Uterus (tissue), 3 donors: ENCODE measurements at regions not wholly inside any gene's neighbourhood (a gene's known extent, or its start where the extent isn't known, plus 50 kb on each side); places are given as distances from the start of the nearest gene placed in this dataset.

Experiments
- DNase-seq, 2 donors: peaks; one replicate each; pipeline ENCODE4 v3.0.0-alpha.2; 2019 to 2020
- H3K27ac ChIP-seq, 2 donors: fragments of 200-600 bp; sonication (generic); 1 replicate in 1 of 2; 2 replicates in 1 of 2; pipeline ENCODE4 v1.5.1; 2016 to 2018
- H3K27me3 ChIP-seq, 2 donors: fragments of 200-600 bp; sonication (generic); one replicate each; pipeline ENCODE4 v1.5.1; 2018 to 2019; ENCODE audit warnings: control low read depth in 1 of 2
- H3K36me3 ChIP-seq, 2 donors: fragments of 200-600 bp; sonication (generic); one replicate each; pipeline ENCODE4 v1.5.1; 2019; ENCODE audit warnings: control low read depth in 1 of 2
- H3K4me1 ChIP-seq, 2 donors: fragments of 200-600 bp; sonication (generic); one replicate each; pipeline ENCODE4 v1.5.1; 2018 to 2019; ENCODE audit warnings: control low read depth in 1 of 2
- H3K4me3 ChIP-seq, 2 donors: fragments of 200-600 bp; sonication (generic); 1 replicate in 1 of 2; 2 replicates in 1 of 2; pipeline ENCODE4 v1.5.1; 2018 to 2019; ENCODE audit warnings: mild to moderate bottlenecking in 1 of 2
- H3K9me3 ChIP-seq, 2 donors: fragments of 200-600 bp; sonication (generic); one replicate each; pipeline ENCODE4 v1.5.1; 2019; ENCODE audit warnings: control low read depth in 1 of 2
- POLR2A ChIP-seq, 2 donors: fragments of 450-650 bp; IDR thresholded peaks; one replicate each; pipeline ENCODE4 v1.6.1; 2016; ENCODE audit warnings: antibody characterized with exemption in 2 of 2, mild to moderate bottlenecking in 1 of 2, moderate library complexity in 1 of 2
- intact Hi-C: fragments of 100-400 bp; cut with DNase I; formaldehyde crosslinking; loops from one replicate; pipeline ENCODE4 v1.15.1; 2023; ENCODE audit warnings: low total_unique reads
- TF ChIP-seq, protein P1 (sequence below), 4 experiments: fragments of 200-600 bp in 2 of 4; fragments of 450-650 bp in 2 of 4; sonication (generic) in 2 of 4; IDR thresholded peaks; one replicate each; pipeline ENCODE4 v1.5.1; 2016 to 2019; ENCODE audit warnings: antibody characterized with exemption in 4 of 4, mild to moderate bottlenecking in 2 of 4, moderate library complexity in 1 of 4
- donor health status: DM: yes; HTN: yes; CAD: no.

- TF ChIP-seq, protein P1, sequence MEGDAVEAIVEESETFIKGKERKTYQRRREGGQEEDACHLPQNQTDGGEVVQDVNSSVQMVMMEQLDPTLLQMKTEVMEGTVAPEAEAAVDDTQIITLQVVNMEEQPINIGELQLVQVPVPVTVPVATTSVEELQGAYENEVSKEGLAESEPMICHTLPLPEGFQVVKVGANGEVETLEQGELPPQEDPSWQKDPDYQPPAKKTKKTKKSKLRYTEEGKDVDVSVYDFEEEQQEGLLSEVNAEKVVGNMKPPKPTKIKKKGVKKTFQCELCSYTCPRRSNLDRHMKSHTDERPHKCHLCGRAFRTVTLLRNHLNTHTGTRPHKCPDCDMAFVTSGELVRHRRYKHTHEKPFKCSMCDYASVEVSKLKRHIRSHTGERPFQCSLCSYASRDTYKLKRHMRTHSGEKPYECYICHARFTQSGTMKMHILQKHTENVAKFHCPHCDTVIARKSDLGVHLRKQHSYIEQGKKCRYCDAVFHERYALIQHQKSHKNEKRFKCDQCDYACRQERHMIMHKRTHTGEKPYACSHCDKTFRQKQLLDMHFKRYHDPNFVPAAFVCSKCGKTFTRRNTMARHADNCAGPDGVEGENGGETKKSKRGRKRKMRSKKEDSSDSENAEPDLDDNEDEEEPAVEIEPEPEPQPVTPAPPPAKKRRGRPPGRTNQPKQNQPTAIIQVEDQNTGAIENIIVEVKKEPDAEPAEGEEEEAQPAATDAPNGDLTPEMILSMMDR (IDR thresholded peaks at IDR 0.05): no peak
- TF ChIP-seq POLR2A (IDR thresholded peaks at IDR 0.05): no peak
- H3K27ac ChIP-seq: no peak overlapping the region
- no peak for DNase-seq
- intact Hi-C loops: no loop called here
- H3K9me3 ChIP-seq: no peaks in the 10 kb centered on the region
- no peaks in the 10 kb centered on the region for H3K4me1 ChIP-seq
- H3K27me3 ChIP-seq: no peaks in the 10 kb centered on the region
- no peaks in the 10 kb centered on the region for H3K36me3 ChIP-seq
- no peak overlapping the region for H3K4me3 ChIP-seq
These were observed 252.3 kb downstream of the CYRIA start for GRCh38 chr2:16413285-16413684.

- H3K36me3 ChIP-seq: no peaks in the 10 kb centered on the region
- intact Hi-C loops: no loop called here
- no peaks in the 10 kb centered on the region for H3K27me3 ChIP-seq
- H3K9me3 ChIP-seq: no peaks in the 10 kb centered on the region
- TF ChIP-seq POLR2A (IDR thresholded peaks at IDR 0.05): no peak
- TF ChIP-seq, protein P1 (IDR thresholded peaks at IDR 0.05): no peak
- DNase-seq: no peak
- H3K4me1 ChIP-seq: no peaks in the 10 kb centered on the region
- no peak overlapping the region for H3K27ac ChIP-seq
- no peak overlapping the region for H3K4me3 ChIP-seq
These were observed 253.2 kb downstream of the CYRIA start for GRCh38 chr2:16412321-16413030.

DNA sequence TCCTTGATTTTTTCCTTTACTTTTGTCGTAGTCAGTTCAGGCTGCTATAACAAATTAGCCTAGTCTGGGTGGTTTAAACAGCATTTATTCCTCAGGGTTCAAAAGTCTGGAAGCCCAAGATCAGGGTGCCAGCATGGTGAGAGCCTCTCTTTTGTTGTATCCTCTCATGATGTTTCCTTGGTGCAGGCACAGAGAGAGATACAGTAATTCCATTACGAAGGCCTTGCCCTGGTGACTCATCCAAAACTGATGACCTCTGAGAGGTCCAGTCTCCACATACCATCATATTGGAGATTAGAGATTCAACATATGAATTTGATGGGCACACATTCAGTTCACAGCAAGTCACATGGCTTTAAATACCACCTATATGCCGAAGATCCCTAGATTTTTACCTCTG lies 253.8 kb downstream of the CYRIA start:
- H3K27ac ChIP-seq: no peak overlapping the region
- no peaks in the 10 kb centered on the region for H3K36me3 ChIP-seq
- H3K27me3 ChIP-seq: no peaks in the 10 kb centered on the region
- H3K4me3 ChIP-seq: no peak overlapping the region
- no peak for DNase-seq
- TF ChIP-seq, protein P1 (IDR thresholded peaks at IDR 0.05): no peak
- TF ChIP-seq POLR2A (IDR thresholded peaks at IDR 0.05): no peak
- intact Hi-C loops: no loop called here
- no peaks in the 10 kb centered on the region for H3K4me1 ChIP-seq
- H3K9me3 ChIP-seq: no peaks in the 10 kb centered on the region

GRCh38 chr2:16409849-16410248 lies 255.8 kb downstream of the CYRIA start:
- no peak for TF ChIP-seq POLR2A (IDR thresholded peaks at IDR 0.05)
- TF ChIP-seq, protein P1 (IDR thresholded peaks at IDR 0.05): no peak

GRCh38 chr2:16409006-16409390 lies 256.6 kb downstream of the CYRIA start:
- H3K27me3 ChIP-seq: no peaks in the 10 kb centered on the region
- DNase-seq: no peak
- no peak overlapping the region for H3K27ac ChIP-seq
- H3K4me3 ChIP-seq: no peak overlapping the region
- no peaks in the 10 kb centered on the region for H3K36me3 ChIP-seq
- H3K9me3 ChIP-seq: no peaks in the 10 kb centered on the region
- intact Hi-C loops: no loop called here
- no peak for TF ChIP-seq POLR2A (IDR thresholded peaks at IDR 0.05)
- TF ChIP-seq, protein P1 (IDR thresholded peaks at IDR 0.05): no peak
- no peaks in the 10 kb centered on the region for H3K4me1 ChIP-seq

More at GRCh38 chr2:16409849-16410248, 255.8 kb downstream of the CYRIA start:
- no peaks in the 10 kb centered on the region for H3K4me1 ChIP-seq
- no peak for DNase-seq
- intact Hi-C loops: no loop called here
- no peaks in the 10 kb centered on the region for H3K27me3 ChIP-seq
- H3K27ac ChIP-seq: no peak overlapping the region
- no peaks in the 10 kb centered on the region for H3K9me3 ChIP-seq
- H3K36me3 ChIP-seq: no peaks in the 10 kb centered on the region
- no peak overlapping the region for H3K4me3 ChIP-seq
